ENCODE measurements at regions not wholly inside any gene's neighbourhood (a gene's known extent, or its start where the extent isn't known, plus 50 kb on each side); places are given as distances from the start of the nearest gene placed in this dataset.

DNA sequence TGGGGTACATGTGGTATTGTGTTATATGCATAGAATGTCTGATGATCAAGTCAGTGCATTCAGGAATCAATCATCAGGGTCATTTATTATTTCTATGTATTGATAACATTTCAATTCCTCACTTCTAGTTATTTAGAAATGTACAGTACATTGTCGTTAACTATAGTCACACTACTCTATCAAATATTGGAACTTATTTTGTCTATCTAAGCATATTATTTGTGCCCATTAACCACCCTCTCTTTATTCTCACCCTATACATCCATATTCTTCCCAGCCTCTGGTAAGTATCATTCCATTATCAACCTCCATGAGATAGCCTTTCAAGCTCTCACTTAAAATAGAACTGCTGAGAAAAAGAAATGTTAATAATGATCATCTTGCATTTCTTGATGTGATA, 596.5 kb upstream of the POT1 start:
- ChIA-PET POLR2A (no interaction called here), CTCF (no interaction called here)
- no TSS peak for BruUV-seq (replicated peaks)

DNA sequence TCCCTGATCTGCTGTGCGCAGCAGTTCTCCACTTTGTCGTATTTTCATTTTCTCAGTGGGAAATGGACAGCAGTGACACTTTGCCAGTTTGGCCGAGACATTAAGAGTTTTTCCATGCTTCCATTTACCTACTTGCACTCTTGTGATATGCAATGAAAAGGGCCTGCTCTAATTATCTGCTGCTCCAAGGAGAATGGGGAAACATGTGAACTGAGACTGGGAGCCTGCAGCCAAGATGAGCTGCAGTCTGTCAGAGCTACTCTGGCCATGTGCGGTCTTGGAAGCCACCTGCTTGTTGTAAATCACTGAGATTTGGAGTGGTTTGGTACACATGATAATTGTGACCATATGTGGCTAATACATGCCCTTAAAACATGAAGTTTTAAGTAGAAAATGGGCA, 586.6 kb upstream of the POT1 start:
- intact Hi-C loops (cut with micrococcal nuclease; ENCODE audit: unreplicated experiment): loop anchor here (1.0 kb wide), 1 partner anchor 27 kb away; no protein-coding TSS in a partner anchor
- POLR2A ChIA-PET: no interaction called here
- BruUV-seq (replicated peaks): no TSS peak

More for the DNA sequence above, 596.5 kb upstream of the POT1 start:
- Mint-ChIP-seq H3K27ac (ENCODE audit: unreplicated experiment) (no peak overlapping the region), H3K4me3 (ENCODE audit: unreplicated experiment) (no peak overlapping the region), H3K27me3 (ENCODE audit: insufficient read depth, unreplicated experiment) (peaks cover 3% of the 10 kb centered on the region), H3K36me3 (ENCODE audit: insufficient read depth, unreplicated experiment) (no peaks in the 10 kb centered on the region), H3K9me3 (ENCODE audit: unreplicated experiment) (no peaks in the 10 kb centered on the region), H3K4me1 (ENCODE audit: low read depth, unreplicated experiment) (no peaks in the 10 kb centered on the region)
- H3K4me1 ChIP-seq: no peaks in the 10 kb centered on the region
- no peak overlapping the region for H3K4me3 ChIP-seq (ENCODE audit: low read depth, low read length)
- no peaks in the 10 kb centered on the region for H3K9me3 ChIP-seq
- TF ChIP-seq CTCF (IDR thresholded peaks at IDR 0.05; ENCODE audit: insufficient read depth in 1 of 2, low read depth in 1 of 2, low read length in 1 of 2, severe bottlenecking in 1 of 2, unreplicated experiment in 1 of 2): no peak
- intact Hi-C loops (cut with micrococcal nuclease; ENCODE audit: unreplicated experiment): no loop called here
- DNase-seq: no peak
- H3K36me3 ChIP-seq (ENCODE audit: control insufficient read depth, insufficient read depth, low read length): no peaks in the 10 kb centered on the region
- H3K27me3 ChIP-seq (replicated peaks; ENCODE audit: control insufficient read depth, insufficient read depth, low read length): no peaks in the 10 kb centered on the region

GRCh38 chr7:125512373-125512772, 582.7 kb upstream of the POT1 start:
- ChIA-PET CTCF (no interaction called here), POLR2A (no interaction called here)
- no peaks in the 10 kb centered on the region for H3K27me3 Mint-ChIP-seq (ENCODE audit: insufficient read depth, unreplicated experiment)
- H3K4me3 Mint-ChIP-seq (ENCODE audit: unreplicated experiment): no peak overlapping the region
- Histone ChIP-seq H3K4me3 (ENCODE audit: low read depth, low read length) (no peak overlapping the region), H3K27me3 (replicated peaks; ENCODE audit: control insufficient read depth, insufficient read depth, low read length) (no peaks in the 10 kb centered on the region), H3K4me1 (no peaks in the 10 kb centered on the region), H3K36me3 (ENCODE audit: control insufficient read depth, insufficient read depth, low read length) (no peaks in the 10 kb centered on the region), H3K9me3 (no peaks in the 10 kb centered on the region)
- no peaks in the 10 kb centered on the region for H3K4me1 Mint-ChIP-seq (ENCODE audit: low read depth, unreplicated experiment)
- TF ChIP-seq CTCF (IDR thresholded peaks at IDR 0.05; ENCODE audit: insufficient read depth in 1 of 2, low read depth in 1 of 2, low read length in 1 of 2, severe bottlenecking in 1 of 2, unreplicated experiment in 1 of 2): no peak
- no peaks in the 10 kb centered on the region for H3K9me3 Mint-ChIP-seq (ENCODE audit: unreplicated experiment)
- H3K36me3 Mint-ChIP-seq (ENCODE audit: insufficient read depth, unreplicated experiment): no peaks in the 10 kb centered on the region
- no peak for DNase-seq
- intact Hi-C loops (cut with micrococcal nuclease; ENCODE audit: unreplicated experiment): no loop called here
- BruUV-seq (replicated peaks): no TSS peak
- H3K27ac Mint-ChIP-seq (ENCODE audit: unreplicated experiment): no peak overlapping the region

More for the DNA sequence above, 586.6 kb upstream of the POT1 start:
- no peaks in the 10 kb centered on the region for H3K27me3 Mint-ChIP-seq (ENCODE audit: insufficient read depth, unreplicated experiment)
- TF ChIP-seq CTCF (IDR thresholded peaks at IDR 0.05; ENCODE audit: insufficient read depth in 1 of 2, low read depth in 1 of 2, low read length in 1 of 2, severe bottlenecking in 1 of 2, unreplicated experiment in 1 of 2): no peak
- H3K9me3 Mint-ChIP-seq (ENCODE audit: unreplicated experiment): no peaks in the 10 kb centered on the region
- Histone ChIP-seq H3K36me3 (ENCODE audit: control insufficient read depth, insufficient read depth, low read length) (no peaks in the 10 kb centered on the region), H3K9me3 (no peaks in the 10 kb centered on the region), H3K4me1 (no peaks in the 10 kb centered on the region), H3K27me3 (replicated peaks; ENCODE audit: control insufficient read depth, insufficient read depth, low read length) (no peaks in the 10 kb centered on the region), H3K4me3 (ENCODE audit: low read depth, low read length) (no peak overlapping the region)
- H3K4me3 Mint-ChIP-seq (ENCODE audit: unreplicated experiment): no peak overlapping the region
- DNase-seq: no peak
- H3K4me1 Mint-ChIP-seq (ENCODE audit: low read depth, unreplicated experiment): no peaks in the 10 kb centered on the region
- CTCF ChIA-PET: no interaction called here
- H3K36me3 Mint-ChIP-seq (ENCODE audit: insufficient read depth, unreplicated experiment): no peaks in the 10 kb centered on the region
- no peak overlapping the region for H3K27ac Mint-ChIP-seq (ENCODE audit: unreplicated experiment)

Data from Caco-2 (cell line).